HG02610 (cell line): ENCODE measurements at regions not wholly inside any gene's neighbourhood (a gene's known extent, or its start where the extent isn't known, plus 50 kb on each side); places are given as distances from the start of the nearest gene placed in this dataset.
"Not testable (repeated sequence)": the region's sequence is repeated elsewhere in the genome, so short reads cannot be mapped to it uniquely, and the experiment has no call there.

Experiments
- ATAC-seq: cut with Tn5 transposase; IDR thresholded peaks from one replicate; pipeline ENCODE4 v1.9.1; 2021; ENCODE audit warnings: mild to moderate bottlenecking, moderate library complexity; ENCODE audit not compliant: unreplicated experiment

- ATAC-seq, result no peak
Measured at GRCh38 chr3:145906301-145906700, 254.7 kb downstream of the PLOD2 start.

GRCh38 chr3:145906755-145907154 is 254.2 kb downstream of the PLOD2 start:
- no peak for ATAC-seq

- no peak for ATAC-seq
Measured at GRCh38 chr3:145911016-145911415, 250.0 kb downstream of the PLOD2 start.

GRCh38 chr3:145915787-145916186 is 245.2 kb downstream of the PLOD2 start:
- ATAC-seq, result no peak

- ATAC-seq, result not testable (repeated sequence)
Measured at GRCh38 chr3:145927736-145928135, 233.2 kb downstream of the PLOD2 start.

- ATAC-seq, result no peak
Measured at GRCh38 chr3:145936971-145937370, 224.0 kb downstream of the PLOD2 start.

GRCh38 chr3:145939431-145939830 is 221.6 kb downstream of the PLOD2 start:
- no peak for ATAC-seq

DNA sequence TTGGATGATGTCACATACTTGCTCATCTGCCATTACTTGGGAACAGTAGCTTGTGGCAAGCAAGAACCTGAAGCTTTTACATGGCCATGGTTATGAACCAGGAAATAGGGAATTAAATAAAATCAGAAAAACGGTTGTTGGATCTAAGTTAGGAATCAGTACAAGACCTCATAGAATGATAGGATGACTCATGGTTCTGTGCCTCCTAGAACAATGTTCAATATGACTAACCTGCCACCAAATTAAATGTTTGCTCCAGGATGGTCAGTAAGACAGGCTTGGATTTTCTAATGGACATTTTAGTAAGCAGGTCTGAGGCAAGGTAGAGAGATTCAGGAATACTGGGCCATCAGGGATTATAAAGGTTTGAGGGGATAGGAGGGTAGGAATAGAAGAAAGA is 218.9 kb downstream of the PLOD2 start:
- no peak for ATAC-seq

DNA sequence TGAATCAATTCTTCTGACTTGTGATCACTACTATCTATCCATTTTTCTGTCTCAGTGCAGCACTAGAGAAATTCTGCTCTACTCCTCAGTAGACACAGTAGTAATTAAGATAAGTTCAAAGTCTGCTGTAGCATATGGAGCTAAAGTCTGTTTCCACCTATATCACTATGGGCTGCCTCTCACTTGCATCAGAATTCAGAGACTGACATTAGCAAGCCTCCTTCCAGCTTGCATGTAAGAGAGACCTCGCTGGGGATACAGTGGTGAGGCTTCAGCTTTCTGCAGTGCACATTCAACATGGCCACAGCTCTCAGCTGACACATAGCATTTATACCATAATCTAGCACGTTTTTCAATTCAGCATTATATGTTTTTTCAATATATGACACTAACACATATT is 217.0 kb downstream of the PLOD2 start:
- no peak for ATAC-seq

DNA sequence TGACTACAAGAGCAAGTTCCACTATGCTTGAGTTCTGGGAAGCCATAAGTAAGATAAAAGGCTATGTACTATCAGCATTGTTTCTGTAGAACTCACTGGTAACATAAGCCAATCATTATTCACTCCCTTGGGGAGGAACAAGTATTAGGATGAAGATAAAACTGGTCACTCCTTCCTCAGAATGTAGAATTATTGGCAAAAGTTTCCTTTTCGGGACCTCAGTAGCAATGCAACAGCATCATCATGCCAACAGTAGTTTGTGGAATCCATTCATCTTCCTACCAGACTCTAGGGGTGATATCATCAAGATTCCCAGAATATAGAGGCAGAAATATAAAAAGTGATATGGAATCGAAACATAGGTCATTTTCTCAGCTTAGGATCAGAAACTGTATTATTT is 209.5 kb downstream of the PLOD2 start:
- ATAC-seq, result no peak

DNA sequence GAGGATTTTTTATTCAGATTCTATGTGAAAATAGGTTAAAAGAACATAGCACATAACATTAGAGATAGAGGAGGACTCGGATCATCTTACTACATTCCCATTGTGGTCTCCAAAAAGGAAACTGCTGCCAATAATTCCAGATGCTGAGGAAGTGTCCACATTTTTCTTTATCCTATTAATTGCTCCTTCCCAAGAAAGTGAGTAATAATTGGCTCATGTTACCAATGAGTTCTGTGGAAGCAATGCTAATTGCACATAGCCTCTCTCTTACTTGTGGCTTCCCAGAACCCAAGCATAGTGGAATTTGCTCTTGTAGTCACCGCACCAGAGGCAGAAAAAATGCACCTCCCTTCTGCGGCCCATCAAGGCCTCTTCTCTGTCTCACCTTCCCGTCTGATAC is 208.4 kb downstream of the PLOD2 start:
- ATAC-seq, result no peak

DNA sequence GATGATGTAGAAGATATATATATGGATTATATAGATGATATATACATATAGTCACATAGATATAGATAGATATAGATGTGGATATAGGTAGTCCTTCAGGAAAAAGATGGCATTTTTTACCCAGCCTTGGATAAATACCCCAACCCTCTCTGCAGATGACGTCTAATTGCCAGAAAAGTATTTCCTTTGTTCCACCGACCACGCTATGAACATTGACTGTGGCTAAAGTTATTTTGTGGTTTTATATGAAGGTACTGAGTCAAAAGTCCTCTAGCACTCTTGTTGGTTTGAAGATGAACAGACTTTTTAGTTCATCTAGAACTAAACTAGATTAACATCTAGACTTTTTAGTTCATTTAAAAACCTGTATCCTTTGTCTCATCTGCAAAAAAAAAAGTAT is 207.7 kb downstream of the PLOD2 start:
- no peak for ATAC-seq

GRCh38 chr3:145959457-145960088 is 201.4 kb downstream of the PLOD2 start:
- ATAC-seq, result no peak

GRCh38 chr3:145963111-145963510 is 197.9 kb downstream of the PLOD2 start:
- no peak for ATAC-seq

DNA sequence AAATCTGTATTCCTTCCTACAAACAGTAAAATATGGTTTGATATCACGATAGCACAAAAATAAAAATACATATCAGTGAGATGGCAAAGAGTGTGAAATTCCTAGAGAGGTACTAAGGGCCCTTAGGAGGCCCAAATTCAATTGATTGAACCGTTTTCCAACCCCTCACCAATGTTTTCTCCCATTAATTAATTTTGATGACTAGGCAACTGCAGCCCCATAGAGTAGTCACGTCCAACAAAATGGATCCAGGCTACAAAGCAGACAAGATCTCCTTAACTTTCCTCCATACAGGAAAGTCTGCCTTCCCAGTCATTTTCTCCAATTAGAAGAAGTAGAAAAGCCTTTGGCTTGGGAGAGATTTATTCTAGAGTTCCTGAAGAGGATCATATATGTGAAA is 193.9 kb downstream of the PLOD2 start:
- no peak for ATAC-seq

DNA sequence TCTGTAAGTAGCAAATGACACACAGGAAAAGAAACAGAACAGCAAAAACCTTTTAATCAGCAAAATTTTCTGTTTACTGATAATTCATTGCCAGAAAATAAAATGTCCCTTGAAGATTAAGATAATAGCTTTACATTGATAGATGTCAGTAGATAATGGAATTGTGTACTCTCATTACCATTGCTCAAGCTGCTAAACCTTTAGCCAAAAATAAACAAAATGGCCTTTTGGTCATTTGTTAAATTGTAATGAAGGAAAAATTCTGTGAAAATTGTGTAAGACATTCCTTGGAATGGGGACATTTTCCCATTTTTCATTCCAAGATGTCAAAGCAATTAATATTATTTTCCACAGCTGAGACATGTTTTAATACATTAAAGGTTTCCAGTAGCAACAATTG is 189.8 kb downstream of the PLOD2 start:
- no peak for ATAC-seq

GRCh38 chr3:145972851-145973250 is 188.1 kb downstream of the PLOD2 start:
- no peak for ATAC-seq

GRCh38 chr3:145981056-145981455 is 179.9 kb downstream of the PLOD2 start:
- no peak for ATAC-seq

- no peak for ATAC-seq
Measured at GRCh38 chr3:145983101-145983500, 177.9 kb downstream of the PLOD2 start.
